SU-DHL-6 (cell line): ENCODE measurements at regions not wholly inside any gene's neighbourhood (a gene's known extent, or its start where the extent isn't known, plus 50 kb on each side); places are given as distances from the start of the nearest gene placed in this dataset.

Experiments
- H2AFZ ChIP-seq: fragments of 200-600 bp; sonication (generic); 2 replicates; pipeline ENCODE4 v1.6.1; 2014; ENCODE audit warnings: low read depth, mild to moderate bottlenecking, moderate library complexity, mixed read lengths, antibody characterized with exemption, low read length; ENCODE audit not compliant: severe bottlenecking
- H3F3A ChIP-seq: fragments of 200-600 bp; shearing (Covaris generic); 2 replicates; pipeline ENCODE4 v1.6.0; 2016; ENCODE audit warnings: antibody characterized with exemption, mild to moderate bottlenecking; ENCODE audit not compliant: insufficient read depth
- H3K27ac ChIP-seq: fragments of 200-600 bp; sonication (generic); 2 replicates; pipeline ENCODE4 v1.5.1; 2016; ENCODE audit warnings: low read depth, mild to moderate bottlenecking, low read length, moderate library complexity, mixed read lengths
- H3K27me3 ChIP-seq: fragments of 200-600 bp; sonication (generic), shearing (Covaris generic); 2 replicates; pipeline ENCODE4 v1.6.0; 2014; ENCODE audit warnings: mild to moderate bottlenecking, low read length
- H3K36me3 ChIP-seq: fragments of 200-600 bp; sonication (generic); 2 replicates; pipeline ENCODE4 v1.6.1; 2014; ENCODE audit warnings: mild to moderate bottlenecking, low read length, mixed read lengths
- H3K4me2 ChIP-seq: fragments of 300-600, 200-600 bp; shearing (Covaris generic), sonication (generic); 2 replicates; pipeline ENCODE4 v1.6.0; 2014; ENCODE audit warnings: low read length, low read depth, mild to moderate bottlenecking; ENCODE audit not compliant: poor library complexity, severe bottlenecking
- H3K4me3 ChIP-seq: fragments of 200-600 bp; sonication (generic); 2 replicates; pipeline ENCODE4 v1.5.1; 2014; ENCODE audit warnings: antibody characterized with exemption, low read length, mild to moderate bottlenecking, mixed read lengths; ENCODE audit not compliant: insufficient read depth, poor library complexity, severe bottlenecking
- H3K79me2 ChIP-seq: fragments of 200-600 bp; sonication (generic); 2 replicates; pipeline ENCODE4 v1.6.1; 2014; ENCODE audit warnings: mild to moderate bottlenecking, low read length, moderate library complexity; ENCODE audit not compliant: insufficient read depth
- H3K9ac ChIP-seq: fragments of 200-600 bp; sonication (generic); 2 replicates; pipeline ENCODE4 v1.7.0; 2014; ENCODE audit warnings: mild to moderate bottlenecking, low read length
- H3K9me2 ChIP-seq: fragments of 200-600 bp; sonication (generic); replicated peaks from 2 replicates; pipeline ENCODE4 v1.6.1; 2014; ENCODE audit warnings: low read length; ENCODE audit not compliant: insufficient read depth
- H3K9me3 ChIP-seq: fragments of 200-600 bp; sonication (generic); 2 replicates; pipeline ENCODE4 v1.6.1; 2014; ENCODE audit warnings: low read length, mixed read lengths; ENCODE audit not compliant: insufficient read depth
- H4K20me1 ChIP-seq: fragments of 200-600 bp; sonication (generic); 2 replicates; pipeline ENCODE4 v1.6.1; 2014; ENCODE audit warnings: low read depth, mild to moderate bottlenecking, antibody characterized with exemption, low read length, moderate library complexity, mixed read lengths
- CTCF ChIP-seq: fragments of 200-600 bp; sonication (generic); IDR thresholded peaks from one replicate; pipeline ENCODE4 v1.5.1; 2017; ENCODE audit warnings: antibody characterized with exemption, mild to moderate bottlenecking, low read length, moderate library complexity; ENCODE audit not compliant: insufficient read depth, poor library complexity, severe bottlenecking
- EZH2phosphoT487 ChIP-seq: fragments of 200-600 bp; sonication (generic), shearing (Covaris generic); conservative IDR thresholded peaks from 2 replicates; pipeline ENCODE4 v1.6.1; 2018; ENCODE audit warnings: mild to moderate bottlenecking, antibody characterized with exemption, low read length, moderate library complexity, mixed read lengths

DNA sequence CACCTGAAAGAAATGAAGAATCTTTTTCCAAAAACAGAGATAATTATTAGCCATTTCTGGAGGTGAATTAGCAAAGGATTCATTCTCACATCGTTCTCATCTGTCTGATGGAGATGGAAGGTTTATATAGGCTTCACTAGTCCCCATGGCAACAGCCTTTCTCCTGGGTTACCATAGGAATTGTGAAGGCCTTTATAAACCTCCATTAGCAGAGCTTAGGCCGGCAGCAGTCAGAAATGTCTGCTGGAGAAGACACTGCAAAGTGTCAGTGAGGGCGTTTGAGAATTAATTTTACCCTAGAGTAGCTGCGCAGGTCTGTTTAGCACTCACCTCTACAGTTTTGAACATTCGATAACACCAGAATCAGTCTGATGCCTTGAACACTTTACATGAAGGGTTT lies 290.4 kb upstream of the NR4A3 start:
- Histone ChIP-seq H3F3A (no peaks in the 10 kb centered on the region), H3K9me2 (no peaks in the 10 kb centered on the region), H2AFZ (no peak overlapping the region), H3K27me3 (no peaks in the 10 kb centered on the region), H3K79me2 (no peaks in the 10 kb centered on the region), H3K36me3 (no peaks in the 10 kb centered on the region), H4K20me1 (no peaks in the 10 kb centered on the region), H3K4me2 (no peak overlapping the region), H3K27ac (no peak overlapping the region), H3K9ac (no peak overlapping the region), H3K4me3 (no peak overlapping the region), H3K9me3 (no peaks in the 10 kb centered on the region)
- TF ChIP-seq CTCF = no peak
- TF ChIP-seq EZH2phosphoT487 = no peak

GRCh38 chr9:99533421-99533820 lies 288.3 kb upstream of the NR4A3 start:
- Histone ChIP-seq H3K4me3 (no peak overlapping the region), H3K27me3 (no peaks in the 10 kb centered on the region), H3K27ac (no peak overlapping the region), H3K9me3 (no peaks in the 10 kb centered on the region), H3K4me2 (no peak overlapping the region), H3K79me2 (no peaks in the 10 kb centered on the region), H3F3A (no peaks in the 10 kb centered on the region), H2AFZ (no peak overlapping the region), H4K20me1 (no peaks in the 10 kb centered on the region), H3K9me2 (no peaks in the 10 kb centered on the region), H3K36me3 (no peaks in the 10 kb centered on the region), H3K9ac (no peak overlapping the region)
- TF ChIP-seq EZH2phosphoT487 = no peak
- no peak for TF ChIP-seq CTCF

GRCh38 chr9:99537996-99538395 lies 283.7 kb upstream of the NR4A3 start:
- Histone ChIP-seq H3K27ac (no peak overlapping the region), H2AFZ (no peak overlapping the region)
- no peak for TF ChIP-seq EZH2phosphoT487
- no peak for TF ChIP-seq CTCF

DNA sequence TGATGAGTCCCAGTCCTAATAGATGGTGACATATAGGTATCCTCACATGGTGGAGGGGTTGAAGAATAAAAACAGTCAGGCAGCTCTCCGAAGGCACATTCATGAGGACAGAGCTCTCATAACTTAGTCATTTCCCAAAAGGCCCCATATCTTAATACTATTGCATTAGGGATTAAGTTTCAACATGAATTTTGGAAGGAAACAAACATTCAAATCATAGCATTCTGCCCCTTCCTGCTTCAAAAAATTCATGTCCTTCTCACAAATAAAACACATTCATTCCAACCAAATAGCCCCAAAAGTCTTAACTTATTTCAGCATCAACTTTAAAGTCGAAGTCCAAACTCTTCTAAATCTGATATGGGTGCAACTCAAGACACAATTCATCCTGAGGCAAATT lies 277.2 kb upstream of the NR4A3 start:
- Histone ChIP-seq H3K4me2 (no peak overlapping the region), H3K79me2 (no peaks in the 10 kb centered on the region), H3K9me2 (no peaks in the 10 kb centered on the region), H3K27ac (no peak overlapping the region), H3F3A (no peaks in the 10 kb centered on the region), H3K9ac (no peak overlapping the region), H3K9me3 (no peaks in the 10 kb centered on the region), H3K36me3 (no peaks in the 10 kb centered on the region), H4K20me1 (no peaks in the 10 kb centered on the region), H3K4me3 (no peak overlapping the region), H2AFZ (no peak overlapping the region), H3K27me3 (no peaks in the 10 kb centered on the region)
- TF ChIP-seq EZH2phosphoT487 (no peak), CTCF (no peak)

More at GRCh38 chr9:99537996-99538395, 283.7 kb upstream of the NR4A3 start:
- H4K20me1 ChIP-seq = no peaks in the 10 kb centered on the region
- no peaks in the 10 kb centered on the region for H3K9me2 ChIP-seq
- no peak overlapping the region for H3K4me3 ChIP-seq
- no peak overlapping the region for H3K4me2 ChIP-seq
- H3K27me3 ChIP-seq = no peaks in the 10 kb centered on the region
- no peaks in the 10 kb centered on the region for H3F3A ChIP-seq
- no peaks in the 10 kb centered on the region for H3K36me3 ChIP-seq
- no peaks in the 10 kb centered on the region for H3K9me3 ChIP-seq
- no peaks in the 10 kb centered on the region for H3K79me2 ChIP-seq
- no peak overlapping the region for H3K9ac ChIP-seq
